GM12878 (cell line): ENCODE measurements at regions not wholly inside any gene's neighbourhood (a gene's known extent, or its start where the extent isn't known, plus 50 kb on each side); places are given as distances from the start of the nearest gene placed in this dataset. TPM values are rescaled to one million over a fixed set of nuclear protein-coding genes. Genes with fewer than 3 reads are reported as not detected.

Experiments
- ATAC-seq: fragments of 200-7000 bp; cut with Tn5 transposase; 3 replicates; pipeline ENCODE4 v1.9.1; 2020; ENCODE audit warnings: mild to moderate bottlenecking, moderate library complexity
- BruUV-seq: library from RNA; stranded (reverse); fragments of 400-500 nt; replicated peaks from 2 replicates; lab custom pipeline; 2021; lab: Mats Ljungman, UMichigan
- CTCF ChIA-PET: fragments of 300-600 bp; sonication (Branson Sonifier 250); formaldehyde crosslinking; extraction: SDS; loops from one replicate; lab custom pipeline; 2021; ENCODE audit warnings: inconsistent platforms; lab: Yijun Ruan, JAX
- POLR2A ChIA-PET: fragments of 350-600 bp; formaldehyde crosslinking; extraction: SDS; loops from one replicate; lab custom pipeline; 2021; ENCODE audit warnings: inconsistent platforms; lab: Charles Lee
- RAD21 ChIA-PET: fragments of 300-600 bp; sonication (Branson Sonifier 250); formaldehyde crosslinking; loops from one replicate; lab custom pipeline; 2023; ENCODE audit warnings: antibody characterized with exemption; ENCODE audit not compliant: unreplicated experiment; lab: Charles Lee
- SMC1A ChIA-PET: fragments of 300-600 bp; sonication (Branson Sonifier 250); formaldehyde crosslinking; loops from one replicate; lab custom pipeline; 2023; ENCODE audit not compliant: unreplicated experiment, uncharacterized antibody; lab: Charles Lee
- DNase-seq: peaks from one replicate; pipeline ENCODE4 v3.0.0-alpha.2; 2011; ENCODE audit warnings: low read depth, low spot score
- FAIRE-seq: peaks from 3 replicates; lab custom pipeline; 2011; peaks lifted over from hg19 to GRCh38; lab: Jason Lieb, UNC
- H2AFZ ChIP-seq: 2 replicates; pipeline ENCODE4 v1.6.0; 2011; ENCODE audit warnings: low read depth, low read length, control low read depth; ENCODE audit not compliant: control insufficient read depth
- H3K27ac ChIP-seq: 2 replicates; pipeline ENCODE4 v1.5.1; 2011; ENCODE audit warnings: control low read depth; ENCODE audit not compliant: control insufficient read depth, insufficient read depth
- H3K27me3 ChIP-seq, 2 experiments: replicated peaks in 1 of 2; 2 replicates each; pipeline versions ENCODE4 v1.6.0 to v1.6.1; 2011; ENCODE audit warnings: low read length in 1 of 2; ENCODE audit not compliant: control insufficient read depth in 2 of 2, insufficient read depth in 2 of 2
- H3K36me3 ChIP-seq, 2 experiments: 2 replicates each; pipeline ENCODE4 v1.5.1; 2011; ENCODE audit warnings: low read length in 1 of 2; ENCODE audit not compliant: control insufficient read depth in 2 of 2, insufficient read depth in 2 of 2
- H3K4me1 ChIP-seq: 2 replicates; pipeline ENCODE4 v1.6.1; 2011; ENCODE audit warnings: mild to moderate bottlenecking, low read length, moderate library complexity, mixed read lengths; ENCODE audit not compliant: control insufficient read depth, insufficient read depth
- H3K4me2 ChIP-seq: 2 replicates; pipeline ENCODE4 v1.6.0; 2011; ENCODE audit warnings: control low read depth; ENCODE audit not compliant: control insufficient read depth, insufficient read depth
- H3K4me3 ChIP-seq: fragments of 200-600 bp; sonication (generic); 2 replicates; pipeline ENCODE4 v1.5.1; 2016
- H3K79me2 ChIP-seq: 2 replicates; pipeline ENCODE4 v1.6.0; 2011; ENCODE audit warnings: low read length; ENCODE audit not compliant: control insufficient read depth, insufficient read depth
- H3K9ac ChIP-seq: 2 replicates; pipeline ENCODE4 v1.8.0; 2011; ENCODE audit warnings: low read length, control low read depth, mixed read lengths; ENCODE audit not compliant: control insufficient read depth, insufficient read depth
- H3K9me3 ChIP-seq: replicated peaks from 3 replicates; pipeline ENCODE4 v1.5.1; 2011; ENCODE audit warnings: mild to moderate bottlenecking, low read length; ENCODE audit not compliant: control insufficient read depth, insufficient read depth
- H4K20me1 ChIP-seq: 2 replicates; pipeline ENCODE4 v1.6.0; 2011; ENCODE audit not compliant: control insufficient read depth, insufficient read depth
- HDAC6 ChIP-seq: fragments of 200-600 bp; sonication (generic); IDR thresholded peaks from one replicate; pipeline ENCODE4 v1.8.0; 2017; ENCODE audit warnings: antibody characterized with exemption; ENCODE audit not compliant: unreplicated experiment
- MYB ChIP-seq: fragments of 150-350 bp; IDR thresholded peaks from 2 replicates; pipeline ENCODE4 v1.6.1; 2014; ENCODE audit warnings: mild to moderate bottlenecking, low read depth, low read length, borderline replicate concordance
- NRF1 ChIP-seq: conservative IDR thresholded peaks from 2 replicates; pipeline ENCODE4 v1.6.1; 2011; ENCODE audit warnings: mild to moderate bottlenecking, low read depth, low read length, improper control_type of control experiment
- WGBS: methylation state at CpG from one replicate; pipeline ENCODE4 v1.1.6; 2016; ENCODE audit warnings: low lambda C conversion rate; ENCODE audit not compliant: insufficient replicate concordance, insufficient coverage; ENCODE audit errors: missing lambda C conversion rate; 5-methylcytosine and 5-hydroxymethylcytosine counted together
- in situ Hi-C: fragments of 300-500 bp; cut with MboI; formaldehyde crosslinking; loops from 9 replicates; pipeline ENCODE4 v1.14.3; 2018; ENCODE audit warnings: mixed read lengths
- intact Hi-C: fragments of 100-400 bp; cut with micrococcal nuclease; formaldehyde crosslinking; loops from one replicate; pipeline ENCODE4 v1.14.2; 2022; ENCODE audit not compliant: unreplicated experiment
- microRNA-seq: library from miRNA; unstranded; fragments of <30 nt; microRNA quantifications from one replicate; pipeline ENCODE4, GENCODE V29; 2018
- small RNA-seq: library from RNA; depleted of rRNA; stranded (forward); fragments of <200 nt; gene quantifications from one replicate; pipeline ENCODE3, GENCODE V24; 2014

DNA sequence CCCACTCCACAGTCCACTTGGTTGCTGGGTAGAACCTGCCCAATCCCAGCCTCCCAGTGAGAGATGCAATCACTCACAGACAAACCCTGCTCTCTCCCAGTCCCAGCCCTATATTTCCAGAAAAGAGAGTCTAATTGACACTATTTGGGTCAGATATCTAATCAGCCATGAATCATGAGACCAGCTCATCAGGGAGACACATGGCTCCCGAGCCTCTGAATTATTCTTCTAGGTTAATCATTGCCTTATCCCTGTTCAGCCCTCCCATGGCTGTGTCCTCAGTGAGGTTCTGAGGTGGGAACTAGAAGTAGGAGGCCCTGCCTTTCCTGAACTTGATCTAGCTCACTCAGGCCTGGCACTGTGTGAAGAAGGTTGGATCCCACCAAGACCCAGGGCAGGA is 49.9 kb upstream of the ZC3H12A start:
- Histone ChIP-seq H4K20me1 (no peaks in the 10 kb centered on the region), H3K9me3 (no peaks in the 10 kb centered on the region), H3K4me2 (no peak overlapping the region), H2AFZ (no peak overlapping the region), H3K9ac (no peak overlapping the region), H3K27me3 (peaks cover 0 to 3% of the 10 kb centered on the region in 2 experiments; a peak in 2 of 4 replicates)
- intact Hi-C loops, result no loop called here
- ChIA-PET SMC1A (no interaction called here), POLR2A (no interaction called here), RAD21 (no interaction called here)
- FAIRE-seq, result no peak
- WGBS, result 0% methylated on average over 1 of the region's 1 CpG
- in situ Hi-C loops, result no loop called here
- TF ChIP-seq HDAC6 (no peak), MYB (no peak), NRF1 (no peak)
- TF ChIP-seq, all 136 proteins: peak for 0
- no peak overlapping the region for H3K4me3 ChIP-seq
- no peak overlapping the region for H3K27ac ChIP-seq
- H3K36me3 ChIP-seq, result no peaks in the 10 kb centered on the region
- no peak for ATAC-seq
- no peak for DNase-seq
- no peaks in the 10 kb centered on the region for H3K4me1 ChIP-seq
- no TSS peak for BruUV-seq
- no peaks in the 10 kb centered on the region for H3K79me2 ChIP-seq
- CTCF ChIA-PET, result interaction anchor here (2.4 kb wide), 1 partner anchor 10 kb away, joined by 14 read pairs; no protein-coding TSS in a partner anchor

Small RNAs in the stretch of these regions (microRNA-seq; reads per million reads assigned to microRNA genes)
- gene MIR4255, result not detected

Small RNAs in the stretch of these regions (small RNA-seq; reads per million reads assigned to genes)
- gene MIR4255 (not detected), gene RNA5SP43 (not detected), gene RNU6-636P (not detected), gene RPS29P6 (not detected)
